Lower leg skin (tissue), 3 donors: ENCODE measurements at regions not wholly inside any gene's neighbourhood (a gene's known extent, or its start where the extent isn't known, plus 50 kb on each side); places are given as distances from the start of the nearest gene placed in this dataset.

ENCODE experiments used
- CTCF ChIP-seq, 3 donors: fragments of 450-650 bp; IDR thresholded peaks; one replicate each; pipeline ENCODE4 v1.5.1; 2016; ENCODE audit warnings: antibody characterized with exemption in 3 of 3, mild to moderate bottlenecking in 3 of 3, moderate library complexity in 2 of 3
- POLR2A ChIP-seq, 2 donors: fragments of 450-650 bp; IDR thresholded peaks; one replicate each; pipeline ENCODE4 v1.6.1; 2016 to 2017; ENCODE audit warnings: antibody characterized with exemption in 2 of 2, mild to moderate bottlenecking in 1 of 2, moderate library complexity in 1 of 2

- TF ChIP-seq CTCF (IDR thresholded peaks at IDR 0.05) (no peak), POLR2A (IDR thresholded peaks at IDR 0.05) (no peak)
These were observed 98.5 kb upstream of the MBIP start for GRCh38 chr14:36418937-36419336.
